ENCODE measurements at regions not wholly inside any gene's neighbourhood (a gene's known extent, or its start where the extent isn't known, plus 50 kb on each side); places are given as distances from the start of the nearest gene placed in this dataset.
"Not testable (repeated sequence)": the region's sequence is repeated elsewhere in the genome, so short reads cannot be mapped to it uniquely, and the experiment has no call there.

DNA sequence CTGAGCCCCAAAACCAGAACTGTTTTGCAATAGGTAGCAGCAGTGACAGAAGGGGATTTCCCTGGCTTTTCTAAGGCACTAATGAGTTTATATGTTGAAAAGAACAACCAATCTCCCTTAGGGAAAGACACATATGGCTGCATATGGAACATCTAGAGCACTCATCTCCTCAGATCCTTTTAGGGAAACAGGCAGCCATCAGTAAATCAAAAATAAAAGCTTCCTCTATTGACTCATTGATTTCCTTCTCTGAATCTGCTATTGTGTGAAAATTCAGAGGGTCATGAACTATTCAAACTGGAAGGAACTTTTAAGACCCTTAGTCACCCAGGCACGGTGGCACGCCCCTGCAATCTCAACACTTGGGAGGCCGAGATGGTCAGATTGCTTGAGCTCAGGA, 110.9 kb upstream of the NANOS1 start:
- DNase-seq: no peak

DNA sequence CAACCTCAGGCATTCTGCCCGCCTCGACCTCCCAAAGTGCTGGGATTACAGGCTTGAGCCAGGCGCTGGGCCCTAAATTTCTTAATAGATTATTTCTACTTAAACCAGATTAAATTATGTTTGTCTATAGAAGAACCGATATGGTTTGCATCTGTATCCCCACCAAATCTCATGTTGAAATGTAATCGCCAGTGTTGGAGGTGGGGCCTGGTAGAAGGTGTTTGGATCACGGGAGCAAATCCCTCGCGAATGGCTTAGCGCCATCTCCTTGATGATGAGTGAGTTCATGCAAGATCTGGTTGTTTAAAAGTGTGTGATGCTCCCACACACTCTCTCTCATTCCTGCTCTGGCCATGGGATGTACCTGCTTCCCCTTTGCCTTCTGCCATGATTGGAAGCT, 109.3 kb upstream of the NANOS1 start:
- DNase-seq: no peak

DNA sequence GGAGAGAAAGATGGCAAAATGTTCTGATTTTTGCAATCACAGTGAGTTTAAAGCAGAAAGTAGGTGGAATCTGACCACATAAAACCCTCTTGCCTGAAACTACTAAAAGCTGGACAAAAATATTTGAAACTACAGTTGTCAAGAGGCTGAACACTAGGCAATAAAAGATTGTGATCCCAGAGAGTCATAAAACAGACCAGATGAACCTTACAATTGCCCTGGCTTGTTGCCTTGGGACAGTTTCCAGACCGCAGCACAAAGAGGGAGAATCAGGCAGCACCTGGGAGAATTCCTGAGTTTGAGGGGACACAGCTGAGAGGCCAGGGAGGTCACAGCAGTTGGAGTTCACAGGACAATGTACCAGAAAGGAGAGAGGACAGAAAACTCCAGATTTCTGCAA, 107.3 kb upstream of the NANOS1 start:
- no peak for DNase-seq

- DNase-seq: no peak
Observed at GRCh38 chr10:118922972-118923371, 106.5 kb upstream of the NANOS1 start.

- DNase-seq: no peak
Observed at GRCh38 chr10:118924493-118924892, 105.0 kb upstream of the NANOS1 start.

DNA sequence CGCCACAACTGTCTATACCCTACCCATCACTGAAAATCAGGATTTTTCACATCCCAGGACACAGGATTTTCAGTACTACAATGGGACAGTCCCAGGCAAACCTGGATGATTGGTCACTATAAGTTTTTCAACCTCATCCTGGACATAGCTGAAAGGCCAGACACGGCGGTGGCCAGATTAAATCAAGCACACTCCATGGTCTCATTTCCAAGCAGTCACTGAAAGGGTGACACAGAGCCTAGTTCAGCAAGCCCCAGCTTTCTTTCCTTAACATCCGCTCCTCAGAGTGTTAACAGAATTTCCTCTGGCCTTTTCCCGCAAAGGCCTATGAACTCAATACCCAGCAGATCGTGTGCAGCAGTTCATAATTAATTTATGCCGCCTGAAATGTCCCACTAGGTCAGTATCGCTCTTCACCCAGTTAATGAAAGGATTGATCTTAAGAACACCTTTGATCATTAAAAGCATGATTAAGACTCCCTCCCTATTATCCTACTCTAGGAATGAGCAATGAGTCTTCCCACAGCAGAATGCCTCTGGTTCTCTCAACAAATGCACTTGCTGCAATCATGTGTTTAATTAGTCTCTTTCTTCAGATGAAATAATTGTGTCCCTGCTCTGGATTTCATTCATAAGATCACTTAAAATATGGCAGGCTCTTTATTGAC, 104.0 kb upstream of the NANOS1 start:
- DNase-seq: no peak

- no peak for DNase-seq
Observed at GRCh38 chr10:118926072-118926417, 103.5 kb upstream of the NANOS1 start.

DNA sequence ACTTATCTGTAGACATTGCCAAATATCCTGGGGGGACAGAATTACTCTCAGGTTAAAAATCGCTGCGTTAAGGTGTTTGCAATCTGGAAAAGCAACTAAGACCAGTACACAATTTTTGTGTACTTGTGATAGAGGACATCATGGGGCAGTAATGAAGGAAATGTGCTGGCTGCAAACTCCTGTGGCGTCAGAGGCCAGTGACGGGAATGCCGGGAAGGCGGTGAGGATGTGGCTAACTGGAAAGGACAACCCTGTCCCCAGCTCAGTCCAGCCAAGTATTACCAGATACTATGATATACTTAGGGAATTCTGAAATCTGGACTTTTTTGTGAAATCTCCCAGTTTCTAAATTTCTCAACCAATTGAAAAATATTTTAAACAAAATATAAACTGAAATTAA, 103.1 kb upstream of the NANOS1 start:
- DNase-seq: no peak

DNA sequence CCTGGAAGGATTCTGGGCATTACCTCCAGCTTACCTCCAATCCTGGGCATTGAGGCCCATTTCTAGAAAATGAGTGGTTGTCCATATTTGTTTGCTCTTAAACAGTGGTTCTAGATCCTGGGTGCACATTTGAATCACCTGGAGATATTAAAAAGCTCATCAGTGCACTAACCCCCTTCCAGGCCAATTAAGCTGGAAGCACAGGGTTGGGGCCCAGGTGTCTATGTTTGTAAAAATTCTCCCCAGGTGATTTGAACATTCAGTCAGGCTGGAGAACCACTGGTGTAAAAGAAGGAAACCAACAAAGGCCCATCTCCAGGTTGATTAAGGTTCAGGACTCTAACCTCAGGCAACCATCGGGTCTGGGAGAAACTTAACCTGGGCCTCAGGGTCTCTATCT, 102.6 kb upstream of the NANOS1 start:
- no peak for DNase-seq

- DNase-seq: no peak
Observed at GRCh38 chr10:118927321-118927720, 102.2 kb upstream of the NANOS1 start.

GRCh38 chr10:118930614-118931013, 98.9 kb upstream of the NANOS1 start:
- DNase-seq: no peak

GRCh38 chr10:118931436-118931835, 98.1 kb upstream of the NANOS1 start:
- DNase-seq: no peak

GRCh38 chr10:118932154-118932553, 97.4 kb upstream of the NANOS1 start:
- not testable (repeated sequence) for DNase-seq

DNA sequence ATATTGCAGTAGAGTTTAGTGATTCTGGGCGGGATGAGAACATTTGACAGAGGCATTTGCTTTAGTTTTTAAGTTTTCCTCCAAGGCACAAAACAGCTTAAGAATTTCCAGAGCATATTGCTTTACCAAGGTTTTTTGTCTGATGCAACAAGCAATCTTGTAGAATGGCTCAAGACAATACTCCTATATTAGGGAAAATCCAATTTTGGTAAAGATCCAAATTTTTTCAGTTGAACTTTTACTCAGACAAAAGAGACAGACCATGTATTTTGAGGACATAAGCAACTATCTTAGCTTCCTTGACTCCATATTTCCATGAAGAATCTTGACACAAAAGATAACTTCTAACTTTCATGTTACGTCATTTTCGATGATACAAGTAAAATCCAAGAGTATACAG, 92.3 kb upstream of the NANOS1 start:
- DNase-seq: no peak

DNA sequence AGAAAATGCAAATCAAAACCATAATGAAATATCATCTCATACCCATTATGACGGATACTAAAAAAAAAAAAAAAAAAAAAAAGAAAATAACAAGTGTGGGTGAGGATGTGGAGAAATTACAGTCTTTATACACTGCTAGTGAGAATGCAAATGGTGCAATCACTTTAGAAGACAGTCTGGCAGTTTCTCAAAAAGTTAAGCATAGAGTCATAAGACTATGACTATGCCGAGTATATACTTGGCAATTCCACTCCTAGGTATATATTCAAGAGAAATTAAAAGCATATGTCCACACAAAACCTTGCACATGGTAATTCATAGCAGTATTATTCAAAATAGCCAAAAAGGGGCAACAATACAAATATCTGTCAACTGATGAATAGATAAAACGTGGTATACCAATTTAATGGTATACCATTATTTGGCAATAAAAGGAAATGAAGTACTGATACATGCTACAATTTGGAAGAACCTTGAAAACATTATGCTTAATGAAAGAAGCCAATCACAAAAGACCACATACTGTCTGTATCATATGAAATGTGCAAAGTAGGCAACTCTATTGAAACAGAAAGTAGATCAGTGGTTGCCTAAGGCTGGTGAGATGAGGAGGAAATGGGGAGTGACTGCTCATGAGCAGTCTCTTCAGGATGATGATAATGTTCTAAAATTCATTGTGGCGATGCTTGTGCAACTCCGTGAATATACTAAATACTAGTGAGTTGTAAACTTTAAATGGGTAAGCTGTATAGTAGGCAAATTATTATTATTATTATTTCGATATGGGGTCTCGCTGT, 90.1 kb upstream of the NANOS1 start:
- no peak for DNase-seq

DNA sequence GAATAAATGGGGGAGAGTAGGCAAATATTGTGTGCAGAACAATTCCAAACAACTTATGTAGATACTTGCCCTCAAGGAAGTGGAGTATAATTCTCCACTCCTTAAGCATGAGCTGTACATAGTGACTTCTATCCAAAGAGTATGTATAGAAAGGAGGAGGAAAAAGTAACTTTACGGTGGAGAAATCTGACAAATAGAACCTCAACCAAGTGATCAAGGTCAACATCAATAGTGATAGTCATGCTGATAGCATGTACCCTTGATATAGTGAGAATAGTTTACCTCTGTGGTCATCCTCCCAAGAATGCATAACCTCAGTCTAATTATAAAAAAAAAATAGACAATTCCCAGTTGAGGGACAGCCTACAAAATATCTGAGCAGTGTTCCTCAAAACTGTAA, 89.1 kb upstream of the NANOS1 start:
- DNase-seq: no peak

GRCh38 chr10:118943253-118943652, 86.3 kb upstream of the NANOS1 start:
- no peak for DNase-seq

DNA sequence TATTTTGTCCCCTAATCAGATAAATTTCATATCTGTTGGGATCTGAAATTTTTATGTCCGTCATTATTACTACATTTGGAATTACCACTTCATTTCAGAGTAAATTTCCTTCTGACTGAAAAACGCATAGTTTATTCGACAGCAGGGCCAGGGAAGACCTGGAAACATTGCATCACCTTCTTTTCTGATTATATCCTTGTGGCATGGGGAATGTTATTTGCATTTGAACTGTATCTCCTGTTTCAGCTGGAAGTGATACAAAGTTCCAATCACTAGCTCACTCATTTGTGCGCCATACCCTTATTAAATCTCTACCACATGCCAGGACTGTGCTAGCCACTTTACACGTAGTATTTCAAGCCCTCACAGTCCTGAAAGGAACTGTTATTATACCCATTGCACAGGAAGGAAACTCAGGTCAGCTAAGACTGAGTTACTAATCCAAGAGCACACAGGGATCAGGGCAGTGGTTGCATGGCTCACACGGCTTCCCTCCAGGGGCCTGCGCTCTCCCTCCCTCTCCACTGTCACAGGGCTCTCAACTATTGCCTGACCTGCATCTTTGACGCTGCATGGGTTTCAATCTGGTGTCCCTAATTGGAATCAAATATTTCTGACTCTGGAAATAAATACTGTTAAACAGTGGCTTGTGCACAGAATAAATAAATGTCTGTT, 84.4 kb upstream of the NANOS1 start:
- no peak for DNase-seq

DNA sequence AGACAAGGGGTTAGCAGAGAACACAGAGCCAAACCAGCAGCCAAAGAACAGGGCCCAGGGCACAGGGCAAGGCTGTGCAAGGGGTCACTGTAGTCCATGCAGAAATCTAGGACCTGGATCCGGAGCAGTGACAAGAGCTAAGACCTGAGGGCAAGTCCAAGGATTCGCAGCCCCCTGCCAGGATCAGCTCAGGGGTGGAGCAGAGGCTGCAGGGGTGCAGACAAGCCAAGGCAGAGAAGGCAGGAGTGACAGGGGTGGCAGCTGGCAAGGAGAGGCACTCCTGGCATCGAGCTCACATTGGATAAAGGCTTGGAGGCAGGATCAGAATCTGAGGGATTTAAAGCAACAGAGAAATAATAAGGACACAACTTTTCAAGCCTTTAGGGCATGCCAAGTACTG, 80.7 kb upstream of the NANOS1 start:
- no peak for DNase-seq

GRCh38 chr10:118950190-118950680, 79.3 kb upstream of the NANOS1 start:
- DNase-seq: no peak

- no peak for DNase-seq
Observed at GRCh38 chr10:118950997-118951637, 78.4 kb upstream of the NANOS1 start.

DNA sequence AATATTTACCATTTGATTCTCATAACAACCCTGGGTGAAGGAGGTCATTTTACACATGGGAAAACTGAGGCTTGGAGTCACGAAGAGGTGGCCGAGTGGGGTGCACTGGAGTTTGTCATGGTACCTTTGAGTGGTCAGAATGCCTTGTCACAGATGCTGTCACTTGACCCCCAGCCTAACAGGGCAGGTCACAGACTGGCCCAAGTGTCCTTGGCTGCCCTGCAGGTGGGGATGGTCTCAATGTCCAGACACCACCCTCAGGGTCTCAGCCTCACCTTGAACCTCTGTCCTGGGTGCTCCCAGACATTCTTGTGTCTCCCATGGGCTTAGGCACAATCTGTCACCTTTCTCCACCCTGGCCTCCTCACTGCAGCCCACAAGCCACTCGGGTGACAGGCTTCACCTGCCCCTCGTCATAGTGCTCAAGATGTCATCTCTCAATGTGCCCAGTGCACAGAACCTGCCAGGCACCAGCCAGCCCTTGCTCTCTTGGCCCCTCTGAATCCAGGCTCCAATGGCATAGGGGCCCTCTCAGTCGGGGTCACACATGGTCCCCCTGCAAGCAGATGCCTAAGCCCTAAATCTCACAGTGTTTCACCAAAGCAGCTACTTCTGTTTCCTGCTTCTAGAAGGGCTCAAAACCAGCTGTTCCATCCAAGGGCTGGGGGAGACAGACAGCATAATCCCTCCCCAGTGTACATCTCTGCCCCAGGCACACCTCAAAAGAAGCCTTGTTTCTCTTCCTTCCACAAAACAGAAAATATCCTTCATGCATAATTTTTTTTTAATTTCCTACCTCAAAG, 76.8 kb upstream of the NANOS1 start:
- DNase-seq: no peak
